ENCODE measurements at regions not wholly inside any gene's neighbourhood (a gene's known extent, or its start where the extent isn't known, plus 50 kb on each side); places are given as distances from the start of the nearest gene placed in this dataset.

- DNase-seq (ENCODE audit: low spot score): no peak
Observed at GRCh38 chr1:239784896-239785295, 306.8 kb upstream of the FMN2 start.

DNA sequence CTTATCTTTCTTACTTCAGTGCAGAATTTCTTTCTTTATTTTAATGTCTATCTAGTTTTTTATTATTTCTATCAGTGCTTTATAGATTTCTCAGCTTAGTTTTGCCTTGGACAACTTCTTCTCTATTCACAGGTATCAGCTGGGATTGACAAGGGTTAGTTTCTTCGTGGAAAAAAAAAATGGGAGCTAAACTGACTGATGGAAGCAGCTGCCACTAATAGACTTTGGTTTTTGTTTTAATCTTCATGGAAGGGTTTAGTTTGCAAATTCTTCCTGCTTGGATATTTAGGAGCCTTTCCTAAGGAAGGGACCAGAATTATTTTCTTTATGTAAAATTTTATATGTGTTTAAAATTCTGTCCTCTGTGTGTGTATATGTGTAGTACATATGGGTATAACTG, 306.1 kb upstream of the FMN2 start:
- no peak for DNase-seq (ENCODE audit: low spot score)

- DNase-seq (ENCODE audit: low spot score): no peak
Observed at GRCh38 chr1:239786464-239786863, 305.2 kb upstream of the FMN2 start.

DNA sequence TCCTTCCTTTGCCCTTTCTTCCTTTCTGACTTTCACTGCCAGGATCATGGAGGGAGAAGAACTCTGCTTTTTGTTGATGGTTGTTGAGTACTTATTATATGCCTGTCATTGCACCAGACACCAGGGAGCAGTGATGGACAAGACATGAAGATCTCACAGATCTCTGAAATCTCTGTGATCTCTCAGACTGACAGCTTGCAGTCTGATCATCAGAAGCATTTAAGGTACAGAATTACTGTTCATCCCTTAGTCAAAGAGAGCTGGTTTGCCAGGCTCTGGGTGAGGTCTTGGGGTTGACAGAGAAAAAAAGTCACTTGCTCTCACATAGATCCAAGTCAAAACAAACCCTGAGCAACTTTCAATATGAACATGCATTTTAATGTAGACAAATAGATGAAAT, 299.5 kb upstream of the FMN2 start:
- DNase-seq (ENCODE audit: low spot score): no peak

- DNase-seq (ENCODE audit: low spot score): no peak
Observed at GRCh38 chr1:239795304-239795703, 296.4 kb upstream of the FMN2 start.

DNA sequence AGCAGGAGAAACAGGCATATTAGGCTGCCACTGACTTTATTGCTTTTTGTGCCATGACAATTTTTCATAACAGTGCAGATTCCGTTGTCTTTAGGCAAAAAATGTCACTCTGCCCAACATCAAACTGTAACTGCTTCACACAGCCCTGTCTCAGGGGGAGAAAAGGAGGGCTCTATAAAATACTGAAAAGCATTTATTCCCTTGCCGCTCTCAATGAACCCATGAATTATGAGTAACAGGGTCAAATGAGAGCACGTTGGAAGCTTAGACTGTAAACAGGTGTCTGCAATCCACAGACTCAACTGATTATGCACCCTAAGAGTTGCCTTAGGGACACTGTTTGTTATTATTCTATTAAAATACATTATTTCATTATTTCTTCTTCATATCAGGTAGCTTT, 292.1 kb upstream of the FMN2 start:
- DNase-seq (ENCODE audit: low spot score): no peak

DNA sequence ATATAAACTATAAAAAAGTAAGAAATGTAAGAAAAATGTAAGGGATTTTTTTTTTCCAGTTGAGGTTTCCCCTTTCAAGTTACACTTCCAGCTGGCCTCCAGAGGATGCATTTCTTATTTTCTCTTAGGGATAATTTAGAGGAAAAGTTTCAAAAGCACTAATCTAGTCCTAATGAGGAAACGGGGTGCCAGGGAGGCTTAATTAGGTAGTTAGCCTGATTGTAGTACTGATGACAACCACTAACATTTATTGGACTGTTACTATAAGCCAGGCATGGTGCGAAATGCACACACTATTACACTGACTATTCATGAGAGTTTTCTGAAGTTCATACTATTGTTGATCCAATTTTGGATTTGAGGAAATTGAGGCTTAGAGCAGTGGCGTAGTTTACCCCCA, 290.8 kb upstream of the FMN2 start:
- no peak for DNase-seq (ENCODE audit: low spot score)

GRCh38 chr1:239802275-239802674, 289.4 kb upstream of the FMN2 start:
- no peak for DNase-seq (ENCODE audit: low spot score)

GRCh38 chr1:239803781-239804180, 287.9 kb upstream of the FMN2 start:
- no peak for DNase-seq (ENCODE audit: low spot score)

GRCh38 chr1:239804266-239804665, 287.4 kb upstream of the FMN2 start:
- DNase-seq (ENCODE audit: low spot score): no peak

DNA sequence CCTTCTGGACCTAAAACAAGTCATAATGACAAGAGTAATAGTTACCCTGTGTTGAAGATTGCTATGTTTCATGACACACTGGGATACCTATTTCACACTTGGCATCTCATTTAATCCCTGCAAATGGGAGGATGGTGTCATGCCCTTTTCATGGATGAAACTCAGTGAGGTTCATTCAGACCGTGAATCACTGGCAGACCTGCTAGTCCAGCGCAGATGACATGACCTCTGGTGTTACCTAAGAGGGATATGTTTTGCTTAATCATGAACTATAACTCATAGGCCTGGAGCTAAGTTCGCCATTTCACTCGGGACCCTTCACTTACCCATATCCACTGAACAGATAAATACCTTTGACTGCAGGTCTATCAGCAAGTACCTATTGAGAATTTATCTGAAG, 286.6 kb upstream of the FMN2 start:
- no peak for DNase-seq (ENCODE audit: low spot score)

GRCh38 chr1:239805851-239806772, 285.6 kb upstream of the FMN2 start:
- DNase-seq (ENCODE audit: low spot score): no peak

DNA sequence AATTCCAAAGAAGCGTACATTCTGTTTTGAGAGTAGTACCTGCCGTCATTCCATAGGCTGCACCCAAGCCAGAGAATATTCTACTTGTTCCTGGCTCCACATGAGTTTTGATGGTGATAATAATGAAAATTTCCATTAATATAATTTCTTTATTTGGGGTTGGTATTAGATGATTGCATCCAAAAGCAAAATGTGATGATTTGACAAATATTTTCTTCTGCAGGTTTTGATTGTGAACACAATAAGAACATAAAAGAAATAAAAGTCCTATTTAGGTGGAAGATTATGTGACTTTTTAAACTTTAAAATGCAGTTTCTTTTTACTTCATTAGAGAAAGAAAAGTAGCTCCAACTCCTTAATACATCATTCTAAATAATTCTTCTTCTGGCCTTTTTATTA, 284.8 kb upstream of the FMN2 start:
- DNase-seq (ENCODE audit: low spot score): no peak

- DNase-seq (ENCODE audit: low spot score): no peak
Observed at GRCh38 chr1:239807361-239807760, 284.3 kb upstream of the FMN2 start.

DNA sequence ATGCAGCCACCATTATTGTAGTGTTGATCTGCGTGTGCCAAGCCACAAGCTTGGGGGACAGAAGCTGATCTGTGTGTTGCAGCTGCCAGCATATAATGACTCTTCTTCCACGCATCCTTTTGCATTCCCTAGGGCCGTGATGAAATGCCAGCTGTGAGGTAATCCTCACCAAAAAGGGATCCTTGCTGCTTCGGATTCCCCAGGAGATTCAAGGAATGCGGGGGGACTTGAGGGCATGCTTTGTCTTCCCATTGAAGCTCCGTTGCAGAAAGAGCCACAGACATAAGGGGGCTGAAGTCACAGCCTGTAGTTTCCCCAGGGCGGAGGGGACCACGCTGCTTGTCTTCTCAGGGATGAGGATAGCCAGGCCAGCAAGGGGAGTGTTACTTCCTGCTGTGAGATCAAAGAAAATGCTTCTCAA, 281.6 kb upstream of the FMN2 start:
- peak; percentile 67 for DNase-seq (ENCODE audit: low spot score)

DNA sequence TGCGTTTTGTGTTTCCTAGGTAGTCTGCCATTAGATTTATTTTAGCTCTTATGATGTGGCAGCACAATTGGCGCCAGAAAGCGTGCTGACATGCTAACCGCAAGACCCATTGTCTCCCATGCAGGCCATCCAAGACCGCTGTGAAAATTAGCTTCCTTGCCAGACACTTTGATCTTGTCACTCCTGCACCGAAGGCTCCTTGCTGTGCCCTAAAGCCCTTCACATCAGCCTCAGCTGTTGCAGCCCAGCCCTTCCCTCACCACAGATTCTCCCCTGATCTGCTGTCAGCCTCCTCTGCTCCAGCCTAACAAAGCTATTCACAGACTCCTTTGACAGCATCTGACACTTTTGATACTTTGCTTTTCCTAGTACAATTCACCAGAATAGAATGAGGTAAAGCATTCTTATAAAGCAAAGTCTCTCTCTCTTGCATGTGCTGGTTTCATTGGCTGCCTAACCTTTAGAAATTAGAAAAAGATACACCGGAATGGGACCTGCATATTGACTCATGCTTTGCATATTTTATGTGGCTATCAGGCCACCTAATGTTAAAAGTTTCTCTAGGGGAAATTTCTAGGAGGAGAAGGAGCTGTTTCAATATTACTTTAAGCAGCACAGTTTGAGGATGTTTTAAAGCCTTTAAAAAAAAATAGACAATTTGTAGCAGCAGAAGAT, 280.3 kb upstream of the FMN2 start:
- peak; percentile 75 for DNase-seq (ENCODE audit: low spot score)

DNA sequence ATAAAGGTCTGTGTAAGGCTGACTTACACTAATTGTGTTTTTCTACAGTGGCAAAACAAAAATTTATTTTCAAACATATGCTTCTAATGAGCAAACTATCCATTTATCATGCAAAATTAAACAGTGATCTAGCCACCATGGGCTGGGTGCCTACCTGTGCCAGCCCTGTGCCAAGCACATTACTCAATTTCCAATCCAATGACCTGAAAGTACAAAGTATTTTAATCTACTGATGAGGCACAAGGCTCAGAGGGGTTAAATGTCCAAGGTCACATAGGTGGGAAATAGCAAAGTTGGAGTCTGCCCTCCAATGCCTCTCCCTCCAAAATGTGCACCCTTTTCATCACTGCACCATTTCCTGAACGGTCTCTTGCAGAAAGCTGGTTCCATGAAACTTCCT, 279.1 kb upstream of the FMN2 start:
- DNase-seq (ENCODE audit: low spot score): no peak

GRCh38 chr1:239814306-239814881, 277.3 kb upstream of the FMN2 start:
- DNase-seq (ENCODE audit: low spot score): peak; percentile 96

- peak; percentile 19 for DNase-seq (ENCODE audit: low spot score)
Observed at GRCh38 chr1:239815074-239815473, 276.6 kb upstream of the FMN2 start.

- peak; percentile 92 for DNase-seq (ENCODE audit: low spot score)
Observed at GRCh38 chr1:239816081-239816782, 275.5 kb upstream of the FMN2 start.

DNA sequence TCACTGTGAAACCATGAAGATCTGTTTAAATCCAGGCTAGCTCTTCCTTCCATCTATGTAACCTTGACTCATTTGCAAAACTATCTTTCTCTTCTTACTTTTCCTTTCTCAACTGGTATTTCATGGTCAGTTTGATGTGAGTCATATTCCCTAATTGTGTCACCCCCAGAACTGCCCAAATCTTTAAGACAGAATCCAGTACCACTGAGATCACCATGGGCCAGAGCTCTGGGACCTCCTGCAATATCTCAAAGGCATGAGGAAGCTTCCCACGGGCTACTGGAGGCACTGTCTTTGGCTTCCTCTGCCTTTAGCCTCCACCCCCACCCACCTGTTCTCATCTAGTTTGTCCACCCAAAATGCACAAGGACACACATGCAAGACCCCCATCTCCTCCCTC, 274.4 kb upstream of the FMN2 start:
- DNase-seq (ENCODE audit: low spot score): no peak

GRCh38 chr1:239817801-239818200, 273.9 kb upstream of the FMN2 start:
- no peak for DNase-seq (ENCODE audit: low spot score)

All from A172 (cell line).